Colonic mucosa (tissue), 4 donors: ENCODE measurements at regions not wholly inside any gene's neighbourhood (a gene's known extent, or its start where the extent isn't known, plus 50 kb on each side); places are given as distances from the start of the nearest gene placed in this dataset.
A peak's percentile ranks its signal among the peaks of the same experiment; 100 is the strongest.

Experiments used
- DNase-seq: peaks from one replicate; pipeline ENCODE4 v3.0.0-alpha.2; 2020
- H3K27ac ChIP-seq: fragments of 200-600 bp; one replicate; pipeline ENCODE4 v1.8.0; 2021
- H3K27me3 ChIP-seq: fragments of 200-600 bp; one replicate; pipeline ENCODE4 v1.8.0; 2021
- H3K36me3 ChIP-seq: fragments of 200-600 bp; one replicate; pipeline ENCODE4 v1.8.0; 2021
- H3K4me1 ChIP-seq: fragments of 200-600 bp; one replicate; pipeline ENCODE4 v1.8.0; 2021; ENCODE audit warnings: mild to moderate bottlenecking
- H3K4me3 ChIP-seq: fragments of 200-600 bp; one replicate; pipeline ENCODE4 v1.8.0; 2021
- H3K9ac ChIP-seq, 2 donors: one replicate each; pipeline ENCODE4 v1.7.0; 2013; ENCODE audit warnings: control low read depth in 2 of 2, low read depth in 2 of 2, low read length in 2 of 2
- H3K9me3 ChIP-seq: fragments of 200-600 bp; one replicate; pipeline ENCODE4 v1.8.0; 2021
- CTCF ChIP-seq: fragments of 200-600 bp; IDR thresholded peaks from one replicate; pipeline ENCODE4 v1.8.0; 2022; ENCODE audit warnings: antibody characterized with exemption, mild to moderate bottlenecking
- intact Hi-C: fragments of 100-400 bp; cut with DNase I; formaldehyde crosslinking; loops from one replicate; pipeline ENCODE4 v1.14.1; 2022
- donor health status: healthy.
- donor health status: DM: no; HTN: no; CAD: no.
- donor health status: DM: no; HTN: no; CAD: no.

- peak; percentile 17 for DNase-seq
- intact Hi-C loops, result no loop called here
- Histone ChIP-seq H3K27ac (no peak overlapping the region), H3K4me3 (no peak overlapping the region), H3K4me1 (no peaks in the 10 kb centered on the region), H3K9me3 (no peaks in the 10 kb centered on the region), H3K9ac (no peak overlapping the region), H3K36me3 (no peaks in the 10 kb centered on the region), H3K27me3 (no peaks in the 10 kb centered on the region)
- no peak for TF ChIP-seq CTCF
Observed at GRCh38 chr11:80727315-80727714, 1286.5 kb upstream of the TENM4 start.

- no peak for DNase-seq
- Histone ChIP-seq H3K27ac (no peak overlapping the region), H3K9ac (no peak overlapping the region), H3K36me3 (no peaks in the 10 kb centered on the region), H3K9me3 (no peaks in the 10 kb centered on the region), H3K4me3 (no peak overlapping the region), H3K27me3 (no peaks in the 10 kb centered on the region), H3K4me1 (no peaks in the 10 kb centered on the region)
- TF ChIP-seq CTCF, result no peak
- intact Hi-C loops, result no loop called here
Observed at GRCh38 chr11:80726236-80726635, 1285.4 kb upstream of the TENM4 start.

- intact Hi-C loops, result no loop called here
- Histone ChIP-seq H3K4me3 (no peak overlapping the region), H3K9ac (no peak overlapping the region), H3K27me3 (no peaks in the 10 kb centered on the region), H3K9me3 (no peaks in the 10 kb centered on the region), H3K4me1 (no peaks in the 10 kb centered on the region), H3K36me3 (no peaks in the 10 kb centered on the region), H3K27ac (no peak overlapping the region)
- no peak for DNase-seq
- TF ChIP-seq CTCF, result no peak
Observed at GRCh38 chr11:80724366-80724765, 1283.5 kb upstream of the TENM4 start.

GRCh38 chr11:80722629-80723028 lies 1281.8 kb upstream of the TENM4 start:
- intact Hi-C loops, result no loop called here
- Histone ChIP-seq H3K4me3 (no peak overlapping the region), H3K4me1 (no peaks in the 10 kb centered on the region), H3K9ac (no peak overlapping the region), H3K9me3 (no peaks in the 10 kb centered on the region), H3K36me3 (no peaks in the 10 kb centered on the region), H3K27me3 (no peaks in the 10 kb centered on the region), H3K27ac (no peak overlapping the region)
- DNase-seq, result no peak
- no peak for TF ChIP-seq CTCF

- no peaks in the 10 kb centered on the region for H3K4me1 ChIP-seq
- H3K9ac ChIP-seq, result no peak overlapping the region
- no peaks in the 10 kb centered on the region for H3K9me3 ChIP-seq
- H3K4me3 ChIP-seq, result no peak overlapping the region
- H3K36me3 ChIP-seq, result no peaks in the 10 kb centered on the region
- no peak overlapping the region for H3K27ac ChIP-seq
- no peak for DNase-seq
- TF ChIP-seq CTCF, result no peak
- intact Hi-C loops, result no loop called here
- H3K27me3 ChIP-seq, result no peaks in the 10 kb centered on the region
Observed at GRCh38 chr11:80720295-80720694, 1279.5 kb upstream of the TENM4 start.

GRCh38 chr11:80719292-80719646 lies 1278.4 kb upstream of the TENM4 start:
- DNase-seq, result no peak
- TF ChIP-seq CTCF, result no peak
- no peak overlapping the region for H3K9ac ChIP-seq
- H3K36me3 ChIP-seq, result no peaks in the 10 kb centered on the region
- intact Hi-C loops, result no loop called here
- H3K27ac ChIP-seq, result no peak overlapping the region
- H3K4me1 ChIP-seq, result no peaks in the 10 kb centered on the region
- no peak overlapping the region for H3K4me3 ChIP-seq
- no peaks in the 10 kb centered on the region for H3K9me3 ChIP-seq
- no peaks in the 10 kb centered on the region for H3K27me3 ChIP-seq
